Transverse colon (tissue), 4 donors: ENCODE measurements at regions not wholly inside any gene's neighbourhood (a gene's known extent, or its start where the extent isn't known, plus 50 kb on each side); places are given as distances from the start of the nearest gene placed in this dataset.

Experiments
- DNase-seq: peaks from one replicate; pipeline ENCODE4 v3.0.0-alpha.2; 2019
- H3K27ac ChIP-seq, 4 donors: fragments of 200-600 bp; sonication (generic); 2 replicates each; pipeline ENCODE4 v1.5.1; 2016 to 2018; ENCODE audit warnings: inconsistent platforms in 4 of 4
- H3K27me3 ChIP-seq: fragments of 200-600 bp; sonication (generic); 2 replicates; pipeline ENCODE4 v1.5.1; 2017; ENCODE audit warnings: inconsistent platforms
- H3K36me3 ChIP-seq, 4 donors: fragments of 200-600 bp; sonication (generic); 2 replicates each; pipeline ENCODE4 v1.5.1; 2017 to 2019; ENCODE audit warnings: inconsistent platforms in 4 of 4
- H3K4me1 ChIP-seq, 4 donors: fragments of 200-600 bp; sonication (generic); 2 replicates each; pipeline ENCODE4 v1.5.1; 2017 to 2020; ENCODE audit warnings: inconsistent platforms in 4 of 4
- H3K4me3 ChIP-seq, 4 donors: fragments of 200-600 bp; sonication (generic); 1 replicate in 1 of 4; 2 replicates in 3 of 4; pipeline versions ENCODE4 v1.5.1 to v1.6.1; 2017 to 2019; ENCODE audit warnings: inconsistent platforms in 4 of 4
- H3K9me3 ChIP-seq, 2 donors: fragments of 200-600 bp; sonication (generic); 2 replicates each; pipeline ENCODE4 v1.5.1; 2017 to 2019; ENCODE audit warnings: inconsistent platforms in 2 of 2
- CTCF ChIP-seq, 5 experiments: fragments of 200-600 bp in 3 of 5; fragments of 450-650 bp in 2 of 5; sonication (generic) in 3 of 5; IDR thresholded peaks; 1 replicate in 2 of 5; 2 replicates in 3 of 5; pipeline ENCODE4 v1.5.1; 2016 to 2017; ENCODE audit warnings: antibody characterized with exemption in 5 of 5, inconsistent platforms in 3 of 5, mild to moderate bottlenecking in 2 of 5, moderate library complexity in 1 of 5
- EP300 ChIP-seq: sonication (generic); formaldehyde crosslinking; IDR thresholded peaks from one replicate; pipeline ENCODE4 v1.6.1; 2017; ENCODE audit warnings: antibody characterized with exemption, low read depth
- POLR2A ChIP-seq: fragments of 450-650 bp; IDR thresholded peaks from one replicate; pipeline ENCODE4 v1.6.1; 2016; ENCODE audit warnings: antibody characterized with exemption, mild to moderate bottlenecking, moderate library complexity
- POLR2AphosphoS5 ChIP-seq, 3 donors: sonication (generic); formaldehyde crosslinking; IDR thresholded peaks; one replicate each; pipeline ENCODE4 v1.6.1; 2016; ENCODE audit warnings: antibody characterized with exemption in 3 of 3
- WGBS, 2 donors: methylation state at CpG; one replicate each; pipeline ENCODE4 v1.1.5; 2018; ENCODE audit warnings: low coverage in 1 of 2; 5-methylcytosine and 5-hydroxymethylcytosine counted together
- in situ Hi-C, 4 donors: fragments of 200-750 bp; cut with MboI; loops; one replicate each; pipeline versions ENCODE4 v1.15.0 to v1.15.1; 2017; ENCODE audit warnings: low sequenced_read_pairs in 3 of 4, low pct_ligation_motif_present in 1 of 4, low pct_unique_long_range_greater_than_20kb in 1 of 4
- intact Hi-C: fragments of 100-400 bp; cut with DNase I; formaldehyde crosslinking; loops from one replicate; pipeline ENCODE4 v1.15.1; 2023; ENCODE audit warnings: low total_unique reads

- WGBS, 2 donors: 73 to 77% methylated on average over 2 of the region's 2 CpGs
- H3K36me3 ChIP-seq: no peaks in the 10 kb centered on the region
- no peak for DNase-seq
- TF ChIP-seq POLR2AphosphoS5 (IDR thresholded peaks at IDR 0.05): no peak
- no peak for TF ChIP-seq CTCF (IDR thresholded peaks at IDR 0.05)
- TF ChIP-seq POLR2A: no peak
- TF ChIP-seq EP300: no peak
- H3K27me3 ChIP-seq: no peaks in the 10 kb centered on the region
- H3K9me3 ChIP-seq: no peaks in the 10 kb centered on the region
- in situ Hi-C loops (no loop called here), intact Hi-C loops (no loop called here)
- H3K4me3 ChIP-seq: no peak overlapping the region
- H3K27ac ChIP-seq: no peak overlapping the region
- no peaks in the 10 kb centered on the region for H3K4me1 ChIP-seq
Measured at GRCh38 chr4:178966644-178967043, 1524.4 kb upstream of the AGA start.

GRCh38 chr4:178970433-178971140, 1528.3 kb upstream of the AGA start:
- H3K9me3 ChIP-seq: no peaks in the 10 kb centered on the region
- TF ChIP-seq CTCF (IDR thresholded peaks at IDR 0.05): no peak
- no peak for TF ChIP-seq EP300
- TF ChIP-seq POLR2A: no peak
- no peak for TF ChIP-seq POLR2AphosphoS5 (IDR thresholded peaks at IDR 0.05)
- H3K27ac ChIP-seq: no peak overlapping the region
- H3K4me1 ChIP-seq: no peaks in the 10 kb centered on the region
- no peaks in the 10 kb centered on the region for H3K36me3 ChIP-seq
- H3K27me3 ChIP-seq: no peaks in the 10 kb centered on the region
- no peak overlapping the region for H3K4me3 ChIP-seq
- in situ Hi-C loops (no loop called here), intact Hi-C loops (no loop called here)
- 44 to 48% methylated on average over 3 of the region's 3 CpGs for WGBS, 2 donors
- DNase-seq: no peak

GRCh38 chr4:178976861-178977260, 1534.6 kb upstream of the AGA start:
- Histone ChIP-seq H3K9me3 (no peaks in the 10 kb centered on the region), H3K27ac (no peak overlapping the region), H3K27me3 (no peaks in the 10 kb centered on the region), H3K36me3 (no peaks in the 10 kb centered on the region), H3K4me1 (no peaks in the 10 kb centered on the region), H3K4me3 (no peak overlapping the region)
- TF ChIP-seq POLR2A (no peak), POLR2AphosphoS5 (IDR thresholded peaks at IDR 0.05) (no peak), EP300 (no peak), CTCF (IDR thresholded peaks at IDR 0.05) (no peak)
- no peak for DNase-seq
- 32 to 45% methylated on average over 3 of the region's 3 CpGs for WGBS, 2 donors
- intact Hi-C loops: no loop called here
- in situ Hi-C loops: no loop called here

- in situ Hi-C loops: no loop called here
- TF ChIP-seq POLR2AphosphoS5 (IDR thresholded peaks at IDR 0.05): no peak
- TF ChIP-seq POLR2A: no peak
- no peak for TF ChIP-seq EP300
- TF ChIP-seq CTCF (IDR thresholded peaks at IDR 0.05): no peak
- no peaks in the 10 kb centered on the region for H3K4me1 ChIP-seq
- no peak for DNase-seq
- no peaks in the 10 kb centered on the region for H3K36me3 ChIP-seq
- H3K27me3 ChIP-seq: no peaks in the 10 kb centered on the region
- no peak overlapping the region for H3K27ac ChIP-seq
- WGBS, 2 donors: 56 to 64% methylated on average over 4 of the region's 4 CpGs
- intact Hi-C loops: no loop called here
- no peaks in the 10 kb centered on the region for H3K9me3 ChIP-seq
- H3K4me3 ChIP-seq: no peak overlapping the region
Measured at GRCh38 chr4:178993306-178993705, 1551.1 kb upstream of the AGA start.
